ENCODE measurements at regions not wholly inside any gene's neighbourhood (a gene's known extent, or its start where the extent isn't known, plus 50 kb on each side); places are given as distances from the start of the nearest gene placed in this dataset.

DNA sequence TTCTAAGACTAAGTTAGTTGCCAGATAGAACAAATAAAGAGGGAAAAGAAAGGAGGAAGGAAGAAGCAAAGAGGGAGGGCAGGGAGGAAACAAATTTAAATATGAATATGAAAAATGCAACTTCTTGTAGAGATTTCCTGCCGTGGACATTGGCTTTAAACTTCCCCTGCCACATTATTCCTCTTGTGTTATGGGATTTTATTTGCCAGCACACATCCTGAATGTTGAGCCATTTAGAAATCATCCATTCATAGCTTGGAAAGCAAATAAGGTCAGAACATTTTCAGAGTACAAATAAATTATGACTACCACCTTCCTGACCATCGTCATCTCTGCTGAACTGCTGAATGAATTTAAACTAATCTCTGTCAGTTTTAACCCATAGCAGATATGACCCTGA lies 911.9 kb upstream of the LRRN3 start:
- no peak overlapping the region for H3K4me3 ChIP-seq (replicated peaks in 1 of 3; ENCODE audit: low read depth in 2 of 3, low read length in 3 of 3)
- H3K36me3 Mint-ChIP-seq, result no peaks in the 10 kb centered on the region
- H3K9me3 Mint-ChIP-seq, result peaks cover 0 to 12% (median under 1%) of the 10 kb centered on the region in 7 donors
- H3K9ac ChIP-seq (ENCODE audit: insufficient read depth, low read length, poor library complexity, severe bottlenecking), result no peak overlapping the region
- no peaks in the 10 kb centered on the region for H3K36me3 ChIP-seq (replicated peaks in 1 of 2; ENCODE audit: control insufficient read depth in 1 of 2, insufficient read depth in 2 of 2, low read length in 2 of 2)
- H3K9me3 ChIP-seq (replicated peaks in 1 of 2; ENCODE audit: control insufficient read depth in 1 of 2, insufficient read depth in 1 of 2, low read length in 2 of 2), result peaks cover 4 to 6% of the 10 kb centered on the region in 2 donors
- no peaks in the 10 kb centered on the region for H3K27me3 Mint-ChIP-seq (ENCODE audit: low read depth in 3 of 3)
- no peak overlapping the region for H3K4me3 Mint-ChIP-seq
- no peak overlapping the region for H2AFZ ChIP-seq (ENCODE audit: insufficient read depth, low read depth, low read length, poor library complexity, severe bottlenecking)
- H3K4me2 ChIP-seq (replicated peaks; ENCODE audit: extremely low read depth, low read length, poor library complexity, severe bottlenecking), result no peak overlapping the region
- no peaks in the 10 kb centered on the region for H3K4me1 ChIP-seq (ENCODE audit: control insufficient read depth in 1 of 2, insufficient read depth in 2 of 2, low read length in 2 of 2)
- DNase-seq, result no peak
- H3K27ac ChIP-seq (ENCODE audit: low read depth in 1 of 2, low read length in 2 of 2), result no peak overlapping the region
- no peaks in the 10 kb centered on the region for H4K20me1 ChIP-seq (ENCODE audit: insufficient read depth, low read length)
- no peaks in the 10 kb centered on the region for H3K79me2 ChIP-seq (ENCODE audit: insufficient read depth, low read length)
- 33% methylated on average over 1 of the region's 2 CpGs for whole genome bisulfite sequencing (ENCODE audit: insufficient coverage)
- no peak overlapping the region for H3K27ac Mint-ChIP-seq
- H3K4me1 Mint-ChIP-seq, result no peaks in the 10 kb centered on the region
- TF ChIP-seq, protein P1, sequence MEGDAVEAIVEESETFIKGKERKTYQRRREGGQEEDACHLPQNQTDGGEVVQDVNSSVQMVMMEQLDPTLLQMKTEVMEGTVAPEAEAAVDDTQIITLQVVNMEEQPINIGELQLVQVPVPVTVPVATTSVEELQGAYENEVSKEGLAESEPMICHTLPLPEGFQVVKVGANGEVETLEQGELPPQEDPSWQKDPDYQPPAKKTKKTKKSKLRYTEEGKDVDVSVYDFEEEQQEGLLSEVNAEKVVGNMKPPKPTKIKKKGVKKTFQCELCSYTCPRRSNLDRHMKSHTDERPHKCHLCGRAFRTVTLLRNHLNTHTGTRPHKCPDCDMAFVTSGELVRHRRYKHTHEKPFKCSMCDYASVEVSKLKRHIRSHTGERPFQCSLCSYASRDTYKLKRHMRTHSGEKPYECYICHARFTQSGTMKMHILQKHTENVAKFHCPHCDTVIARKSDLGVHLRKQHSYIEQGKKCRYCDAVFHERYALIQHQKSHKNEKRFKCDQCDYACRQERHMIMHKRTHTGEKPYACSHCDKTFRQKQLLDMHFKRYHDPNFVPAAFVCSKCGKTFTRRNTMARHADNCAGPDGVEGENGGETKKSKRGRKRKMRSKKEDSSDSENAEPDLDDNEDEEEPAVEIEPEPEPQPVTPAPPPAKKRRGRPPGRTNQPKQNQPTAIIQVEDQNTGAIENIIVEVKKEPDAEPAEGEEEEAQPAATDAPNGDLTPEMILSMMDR (IDR thresholded peaks at IDR 0.05), result no peak
- H3K27me3 ChIP-seq (ENCODE audit: control insufficient read depth in 2 of 2, insufficient read depth in 2 of 2, low read length in 2 of 2), result no peaks in the 10 kb centered on the region
- intact Hi-C loops (cut with micrococcal nuclease), result no loop called here

DNA sequence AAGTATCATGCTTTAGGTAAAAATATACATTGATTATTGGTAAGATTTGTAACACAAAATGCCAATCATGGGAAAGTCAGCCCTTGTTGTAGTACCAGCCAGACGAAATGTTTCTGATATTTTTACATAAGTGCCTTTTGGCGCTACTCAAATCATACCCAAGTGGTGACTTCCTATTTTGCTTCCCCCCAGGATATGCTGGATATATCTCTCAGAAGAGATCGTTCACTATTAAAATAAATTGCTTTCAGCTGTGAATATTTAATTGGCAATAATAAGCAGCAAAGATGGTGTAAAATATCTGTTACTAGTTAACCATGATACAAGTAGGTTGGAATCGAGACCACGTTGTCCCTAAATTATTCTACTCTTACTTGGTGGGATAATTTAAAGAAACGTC lies 909.2 kb upstream of the LRRN3 start:
- Histone ChIP-seq H3K4me3 (replicated peaks in 1 of 3; ENCODE audit: low read depth in 2 of 3, low read length in 3 of 3) (no peak overlapping the region), H3K27me3 (ENCODE audit: control insufficient read depth in 2 of 2, insufficient read depth in 2 of 2, low read length in 2 of 2) (no peaks in the 10 kb centered on the region), H3K79me2 (ENCODE audit: insufficient read depth, low read length) (no peaks in the 10 kb centered on the region), H3K36me3 (replicated peaks in 1 of 2; ENCODE audit: control insufficient read depth in 1 of 2, insufficient read depth in 2 of 2, low read length in 2 of 2) (no peaks in the 10 kb centered on the region), H3K4me1 (ENCODE audit: control insufficient read depth in 1 of 2, insufficient read depth in 2 of 2, low read length in 2 of 2) (no peaks in the 10 kb centered on the region), H3K9me3 (replicated peaks in 1 of 2; ENCODE audit: control insufficient read depth in 1 of 2, insufficient read depth in 1 of 2, low read length in 2 of 2) (peaks cover 0 to 4% of the 10 kb centered on the region in 2 donors), H3K9ac (ENCODE audit: insufficient read depth, low read length, poor library complexity, severe bottlenecking) (no peak overlapping the region), H2AFZ (ENCODE audit: insufficient read depth, low read depth, low read length, poor library complexity, severe bottlenecking) (no peak overlapping the region), H4K20me1 (ENCODE audit: insufficient read depth, low read length) (no peaks in the 10 kb centered on the region), H3K4me2 (replicated peaks; ENCODE audit: extremely low read depth, low read length, poor library complexity, severe bottlenecking) (no peak overlapping the region), H3K27ac (ENCODE audit: low read depth in 1 of 2, low read length in 2 of 2) (no peak overlapping the region)
- no peak for DNase-seq
- Mint-ChIP-seq H3K27me3 (ENCODE audit: low read depth in 3 of 3) (no peaks in the 10 kb centered on the region), H3K27ac (no peak overlapping the region), H3K4me1 (no peaks in the 10 kb centered on the region), H3K4me3 (no peak overlapping the region), H3K36me3 (no peaks in the 10 kb centered on the region), H3K9me3 (peaks cover 0 to 6% (median 2%) of the 10 kb centered on the region in 7 donors)
- TF ChIP-seq, protein P1 (IDR thresholded peaks at IDR 0.05), result no peak
- intact Hi-C loops (cut with micrococcal nuclease), result no loop called here
- no CpG with 5 or more reads among the region's 6 CpGs for WGBS (ENCODE audit: insufficient coverage)
